K562 (cell line): ENCODE measurements at regions not wholly inside any gene's neighbourhood (a gene's known extent, or its start where the extent isn't known, plus 50 kb on each side); places are given as distances from the start of the nearest gene placed in this dataset.

ENCODE experiments used
- ATAC-seq: fragments of 200-7000 bp; cut with Tn5 transposase; 3 replicates; pipeline ENCODE4 v1.9.1; 2020; ENCODE audit warnings: moderate library complexity
- BruUV-seq: library from RNA; stranded (reverse); fragments of 400-500 nt; replicated peaks from 2 replicates; lab custom pipeline; 2021; lab: Mats Ljungman, UMichigan
- CTCF ChIA-PET: fragments of 300-600 bp; formaldehyde crosslinking; extraction: SDS; loops from one replicate; lab custom pipeline; 2021; ENCODE audit warnings: low intra/inter-chr PET ratio; lab: Yijun Ruan, JAX
- POLR2A ChIA-PET: fragments of 300-600, 350-650 bp; sonication (Branson Sonifier 250); formaldehyde crosslinking; extraction: SDS; loops from one replicate; lab custom pipeline; 2021; ENCODE audit warnings: antibody characterized with exemption, inconsistent platforms; lab: Yijun Ruan, JAX
- DNase-seq, 4 experiments: peaks; one replicate each; pipeline versions ENCODE4 v3.0.0 to v3.0.0-alpha.2; 2011 to 2018; ENCODE audit warnings: low spot score in 3 of 4, mixed read lengths in 3 of 4; ENCODE audit errors: extremely low read depth in 1 of 4
- FAIRE-seq: peaks from 2 replicates; lab custom pipeline; 2011; peaks lifted over from hg19 to GRCh38; lab: Jason Lieb, UNC
- H2AFZ ChIP-seq: 2 replicates; pipeline ENCODE4 v1.6.0; 2011; ENCODE audit warnings: low read depth, low read length, control low read depth, inconsistent platforms
- H3K27ac ChIP-seq: fragments of 200-600 bp; 3 replicates; pipeline ENCODE4 v1.8.0; 2011; ENCODE audit warnings: low read depth, mild to moderate bottlenecking, control low read depth, inconsistent platforms, low read length, moderate library complexity, mixed read lengths; ENCODE audit errors: extremely low read depth
- H3K27me3 ChIP-seq, 2 experiments: fragments of 300-600 bp in 1 of 2; 2 replicates in 1 of 2; 3 replicates in 1 of 2; pipeline versions ENCODE4 v1.6.0 to v1.8.0; 2011; ENCODE audit warnings: inconsistent platforms in 2 of 2, low read length in 2 of 2, mild to moderate bottlenecking in 1 of 2, mixed read lengths in 1 of 2, moderate library complexity in 1 of 2; ENCODE audit not compliant: control insufficient read depth in 2 of 2, insufficient read depth in 2 of 2
- H3K36me3 ChIP-seq: fragments of 300-600 bp; 3 replicates; pipeline ENCODE4 v1.8.0; 2011; ENCODE audit warnings: mild to moderate bottlenecking, low read length, inconsistent platforms; ENCODE audit not compliant: control insufficient read depth, insufficient read depth
- H3K4me1 ChIP-seq, 2 experiments: fragments of 200-600 bp in 1 of 2; replicated peaks in 1 of 2; 2 replicates in 1 of 2; 3 replicates in 1 of 2; pipeline versions ENCODE4 v1.5.1 to v1.8.0; 2011; ENCODE audit warnings: inconsistent platforms in 2 of 2, low read length in 2 of 2, mild to moderate bottlenecking in 1 of 2, mixed read lengths in 1 of 2, moderate library complexity in 1 of 2; ENCODE audit not compliant: control insufficient read depth in 2 of 2, insufficient read depth in 2 of 2
- H3K4me2 ChIP-seq: 2 replicates; pipeline ENCODE4 v1.6.1; 2011; ENCODE audit warnings: low read length, control low read depth, inconsistent platforms, mixed read lengths; ENCODE audit not compliant: insufficient read depth
- H3K4me3 ChIP-seq: fragments of 200-600 bp; sonication (generic), shearing (Covaris generic); 2 replicates; pipeline ENCODE4 v1.5.1; 2016; ENCODE audit warnings: control low read depth, inconsistent platforms
- H3K79me2 ChIP-seq: fragments of 200-600 bp; 3 replicates; pipeline ENCODE4 v1.8.0; 2011; ENCODE audit warnings: low read length, inconsistent platforms; ENCODE audit not compliant: control insufficient read depth, insufficient read depth
- H3K9ac ChIP-seq, 2 experiments: 2 replicates each; pipeline versions ENCODE4 v1.6.0 to v1.6.1; 2011; ENCODE audit warnings: low read depth in 2 of 2, low read length in 2 of 2, control low read depth in 1 of 2, inconsistent platforms in 1 of 2, mild to moderate bottlenecking in 1 of 2, mixed read lengths in 1 of 2; ENCODE audit not compliant: insufficient read depth in 1 of 2
- H3K9me1 ChIP-seq: one replicate; pipeline ENCODE4 v1.6.0; 2011; ENCODE audit warnings: inconsistent platforms, mild to moderate bottlenecking, low read length, moderate library complexity; ENCODE audit not compliant: control insufficient read depth, insufficient read depth
- H3K9me3 ChIP-seq: replicated peaks from 2 replicates; pipeline ENCODE4 v1.5.1; 2011; ENCODE audit warnings: low read depth, low read length, inconsistent platforms; ENCODE audit not compliant: control insufficient read depth, insufficient read depth
- H4K20me1 ChIP-seq: replicated peaks from 2 replicates; pipeline ENCODE4 v1.6.1; 2011; ENCODE audit warnings: low read length, inconsistent platforms, mixed read lengths; ENCODE audit not compliant: control insufficient read depth, insufficient read depth
- COPS2 ChIP-seq: fragments of 450-650 bp; conservative IDR thresholded peaks from 2 replicates; pipeline ENCODE4 v1.6.1; 2016; ENCODE audit warnings: mild to moderate bottlenecking, moderate library complexity
- DACH1 ChIP-seq: fragments of 450-650 bp; IDR thresholded peaks from 2 replicates; pipeline ENCODE4 v1.6.1; 2018; ENCODE audit not compliant: partially characterized antibody
- EP400 ChIP-seq: fragments of 450-650 bp; IDR thresholded peaks from 2 replicates; pipeline ENCODE4 v1.6.1; 2017; ENCODE audit warnings: antibody characterized with exemption, mild to moderate bottlenecking, moderate library complexity
- MED1 ChIP-seq: sonication (generic); formaldehyde crosslinking; IDR thresholded peaks from 2 replicates; pipeline ENCODE4 v1.8.1; 2023; ENCODE audit warnings: missing genetic modification reagents, borderline replicate concordance
- MEIS2 ChIP-seq: fragments of 450-650 bp; IDR thresholded peaks from 2 replicates; pipeline ENCODE4 v1.6.1; 2014; ENCODE audit warnings: mild to moderate bottlenecking; ENCODE audit not compliant: partially characterized antibody
- NFRKB ChIP-seq: fragments of 450-650 bp; IDR thresholded peaks from 2 replicates; pipeline ENCODE4 v1.6.1; 2016; ENCODE audit warnings: low read depth
- NR1H2 ChIP-seq: sonication (generic); formaldehyde crosslinking; IDR thresholded peaks from 2 replicates; pipeline ENCODE4 v1.4.0; 2020; ENCODE audit warnings: mild to moderate bottlenecking, missing genetic modification reagents
- RBBP5 ChIP-seq: fragments of 200-600 bp; sonication (generic); IDR thresholded peaks from 2 replicates; pipeline ENCODE4 v1.6.1; 2012; ENCODE audit warnings: borderline replicate concordance, mild to moderate bottlenecking, low read length, control low read depth, inconsistent platforms; ENCODE audit not compliant: insufficient read depth, poor library complexity, severe bottlenecking
- RUNX1 ChIP-seq: sonication (generic); IDR thresholded peaks from 2 replicates; pipeline ENCODE4 v1.6.1; 2016; ENCODE audit warnings: antibody characterized with exemption, low read depth
- TRIM24 ChIP-seq, 2 experiments: fragments of 450-650 bp; IDR thresholded peaks; 2 replicates each; pipeline ENCODE4 v1.6.1; 2016
- ZC3H4 ChIP-seq: sonication (generic); formaldehyde crosslinking; IDR thresholded peaks from 2 replicates; pipeline ENCODE4 v1.9.0; 2021; ENCODE audit warnings: missing genetic modification reagents, borderline replicate concordance
- ZNF175 ChIP-seq: fragments of 200-800 bp; sonication (Bioruptor generic); IDR thresholded peaks from 2 replicates; pipeline ENCODE4 v1.6.1; 2016; ENCODE audit warnings: low read depth, mild to moderate bottlenecking, missing genetic modification characterization, missing compliant biosample characterization
- ZNF316 ChIP-seq: fragments of 450-650 bp; IDR thresholded peaks from 2 replicates; pipeline ENCODE4 v1.6.1; 2016
- WGBS: fragments of 100-300 bp; shearing (Covaris generic); methylation state at CpG from one replicate; pipeline ENCODE4 v1.1.6; 2016; ENCODE audit warnings: low coverage, mixed read lengths; ENCODE audit not compliant: insufficient coverage; ENCODE audit errors: missing lambda C conversion rate; 5-methylcytosine and 5-hydroxymethylcytosine counted together
- in situ Hi-C: fragments of 300-500 bp; cut with MboI; formaldehyde crosslinking; loops from 4 replicates; pipeline ENCODE4 v1.15.0; 2018; ENCODE audit warnings: inconsistent platforms, mixed read lengths
- intact Hi-C: fragments of 100-400 bp; cut with micrococcal nuclease; formaldehyde crosslinking; loops from 2 replicates; pipeline ENCODE4 v1.14.2; 2022
- TF ChIP-seq, protein P1 (sequence below): sonication (generic); formaldehyde crosslinking; IDR thresholded peaks from 2 replicates; pipeline ENCODE4 v1.8.1; 2023; ENCODE audit warnings: mild to moderate bottlenecking, missing genetic modification reagents

DNA sequence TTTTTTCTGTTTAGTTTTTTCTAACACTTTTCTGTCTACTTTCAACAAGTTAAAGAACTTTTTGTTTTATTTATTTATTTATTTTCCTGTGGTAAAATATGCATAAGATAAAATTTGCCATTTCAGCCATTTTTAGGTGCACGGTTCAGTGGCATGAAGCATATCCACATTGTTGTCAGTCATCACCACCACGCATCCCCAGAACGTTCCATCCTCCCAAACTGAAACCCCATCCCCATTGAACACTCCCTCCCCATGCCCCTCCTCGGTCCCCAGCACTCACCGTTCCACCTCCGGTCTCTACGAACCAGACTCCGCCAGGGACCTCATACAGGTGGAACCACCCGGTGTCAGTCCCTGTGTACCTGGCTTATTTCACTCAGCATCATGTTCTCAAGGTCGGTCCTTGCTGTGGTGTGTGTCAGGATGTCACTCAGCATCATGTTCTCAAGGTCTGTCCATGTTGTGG lies 118.1 kb downstream of the SIK1 start:
- Histone ChIP-seq H3K4me3 (no peak overlapping the region), H3K79me2 (no peaks in the 10 kb centered on the region), H3K9me3 (no peaks in the 10 kb centered on the region), H3K4me2 (no peak overlapping the region), H3K9ac (no peak overlapping the region), H4K20me1 (no peaks in the 10 kb centered on the region), H3K27ac (no peak overlapping the region)
- 3% methylated on average over 10 of the region's 10 CpGs for WGBS
- BruUV-seq, result no TSS peak
- ATAC-seq (no peak), FAIRE-seq (no peak)
- intact Hi-C loops, result no loop called here
- CTCF ChIA-PET, result no interaction called here
- POLR2A ChIA-PET, result interaction anchor here (0.7 to 0.8 kb wide), 2 partner anchors 9 to 11 kb away, joined by 3 read pairs; no protein-coding TSS in a partner anchor
- peak; percentile 57 for TF ChIP-seq ZNF316
- no peak for TF ChIP-seq EP400
- TF ChIP-seq, all 486 proteins: peak for 1
- in situ Hi-C loops, result no loop called here
- H2AFZ ChIP-seq, result no peak overlapping the region
- H3K4me1 ChIP-seq, result peaks cover 0 to 7% of the 10 kb centered on the region in 2 experiments; a peak in 2 of 5 replicates
- DNase-seq, result no peak
- peaks cover 39 to 77% of the 10 kb centered on the region in 2 experiments; a peak in 4 of 5 replicates for H3K27me3 ChIP-seq
- no peaks in the 10 kb centered on the region for H3K9me1 ChIP-seq
- no peaks in the 10 kb centered on the region for H3K36me3 ChIP-seq

- WGBS, result 1% methylated on average over 13 of the region's 13 CpGs
- Histone ChIP-seq H3K9me1 (no peaks in the 10 kb centered on the region), H3K9ac (no peak overlapping the region), H2AFZ (no peak overlapping the region), H3K4me3 (no peak overlapping the region), H4K20me1 (no peaks in the 10 kb centered on the region), H3K36me3 (no peaks in the 10 kb centered on the region), H3K9me3 (no peaks in the 10 kb centered on the region), H3K27ac (no peak overlapping the region), H3K79me2 (no peaks in the 10 kb centered on the region), H3K4me2 (no peak overlapping the region), H3K27me3 (peaks cover 41 to 77% of the 10 kb centered on the region in 2 experiments; a peak in 4 of 5 replicates), H3K4me1 (peaks cover 5 to 13% of the 10 kb centered on the region in 2 experiments; a peak in 4 of 5 replicates)
- no peak for TF ChIP-seq DACH1
- no peak for TF ChIP-seq NFRKB
- no peak for TF ChIP-seq ZC3H4
- TF ChIP-seq MED1, result no peak
- no peak for TF ChIP-seq NR1H2 (CRISPR knock-in tag)
- TF ChIP-seq RBBP5, result no peak
- no peak for TF ChIP-seq TRIM24 (IDR thresholded peaks at IDR 0.05)
- TF ChIP-seq, protein P1, sequence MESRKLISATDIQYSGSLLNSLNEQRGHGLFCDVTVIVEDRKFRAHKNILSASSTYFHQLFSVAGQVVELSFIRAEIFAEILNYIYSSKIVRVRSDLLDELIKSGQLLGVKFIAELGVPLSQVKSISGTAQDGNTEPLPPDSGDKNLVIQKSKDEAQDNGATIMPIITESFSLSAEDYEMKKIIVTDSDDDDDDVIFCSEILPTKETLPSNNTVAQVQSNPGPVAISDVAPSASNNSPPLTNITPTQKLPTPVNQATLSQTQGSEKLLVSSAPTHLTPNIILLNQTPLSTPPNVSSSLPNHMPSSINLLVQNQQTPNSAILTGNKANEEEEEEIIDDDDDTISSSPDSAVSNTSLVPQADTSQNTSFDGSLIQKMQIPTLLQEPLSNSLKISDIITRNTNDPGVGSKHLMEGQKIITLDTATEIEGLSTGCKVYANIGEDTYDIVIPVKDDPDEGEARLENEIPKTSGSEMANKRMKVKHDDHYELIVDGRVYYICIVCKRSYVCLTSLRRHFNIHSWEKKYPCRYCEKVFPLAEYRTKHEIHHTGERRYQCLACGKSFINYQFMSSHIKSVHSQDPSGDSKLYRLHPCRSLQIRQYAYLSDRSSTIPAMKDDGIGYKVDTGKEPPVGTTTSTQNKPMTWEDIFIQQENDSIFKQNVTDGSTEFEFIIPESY (CRISPR knock-in tag), result no peak
- no peak for TF ChIP-seq RUNX1
- no peak for TF ChIP-seq COPS2
- TF ChIP-seq ZNF175 (CRISPR knock-in tag), result no peak
- TF ChIP-seq MEIS2, result no peak
- no peak for FAIRE-seq
- BruUV-seq, result no TSS peak
- POLR2A ChIA-PET, result interaction anchor here (0.6 to 0.8 kb wide), 3 partner anchors 10 to 16 kb away, joined by 3 read pairs; no protein-coding TSS in a partner anchor
- no peak for DNase-seq
- CTCF ChIA-PET, result no interaction called here
- in situ Hi-C loops, result no loop called here
- intact Hi-C loops, result no loop called here
- no peak for ATAC-seq
Measured at GRCh38 chr21:43308101-43308814, 118.7 kb downstream of the SIK1 start.
